HCT116 (cell line): ENCODE measurements at regions not wholly inside any gene's neighbourhood (a gene's known extent, or its start where the extent isn't known, plus 50 kb on each side); places are given as distances from the start of the nearest gene placed in this dataset.
"Not testable (repeated sequence)": the region's sequence is repeated elsewhere in the genome, so short reads cannot be mapped to it uniquely, and the experiment has no call there.

ENCODE experiments used
- ATAC-seq: fragments of 200-7000 bp; cut with Tn5 transposase; 2 replicates; pipeline ENCODE4 v1.9.1; 2020; ENCODE audit warnings: mild to moderate bottlenecking, moderate library complexity
- BruUV-seq: library from RNA; stranded (reverse); fragments of 400-500 nt; replicated peaks from 2 replicates; lab custom pipeline; 2021; lab: Mats Ljungman, UMichigan
- CTCF ChIA-PET: fragments of 300-600 bp; sonication (Branson Sonifier 250); formaldehyde crosslinking; loops from one replicate; lab custom pipeline; 2021; ENCODE audit warnings: antibody characterized with exemption; lab: Charles Lee
- POLR2A ChIA-PET: fragments of 300-600, 350-600 bp; sonication (Branson Sonifier 250); formaldehyde crosslinking; loops from one replicate; lab custom pipeline; 2021; ENCODE audit warnings: antibody characterized with exemption; lab: Charles Lee
- RAD21 ChIA-PET, 2 experiments: fragments of 300-600 bp; sonication (Branson Sonifier 250); formaldehyde crosslinking; loops; one replicate each; lab custom pipeline; 2023; ENCODE audit warnings: low total read pairs in 2 of 2; ENCODE audit not compliant: uncharacterized antibody in 2 of 2, unreplicated experiment in 2 of 2, low non-redundant PET in 1 of 2; lab: Charles Lee
- DNase-seq: peaks from one replicate; pipeline ENCODE4 v3.0.0-alpha.2; 2010; ENCODE audit warnings: low read depth, low spot score
- H2AFZ ChIP-seq: fragments of 200-600 bp; shearing (Covaris generic), sonication (generic); 2 replicates; pipeline ENCODE4 v1.6.1; 2017; ENCODE audit warnings: low read depth, mixed run types, mixed read lengths, antibody characterized with exemption, low read length; ENCODE audit not compliant: poor library complexity, severe bottlenecking
- H3K27ac ChIP-seq: 2 replicates; pipeline ENCODE4 v1.5.1; 2012; ENCODE audit warnings: low read depth, low read length
- H3K27me3 ChIP-seq: fragments of 200-600 bp; sonication (generic); 2 replicates; pipeline ENCODE4 v1.6.1; 2016; ENCODE audit warnings: mixed run types, low read length, mixed read lengths; ENCODE audit not compliant: insufficient read depth
- H3K36me3 ChIP-seq, 2 experiments: fragments of 200-500 bp in 1 of 2; fragments of 200-600 bp in 1 of 2; sonication (Bioruptor generic) in 1 of 2; sonication (generic) in 1 of 2; 2 replicates each; pipeline versions ENCODE4 v1.5.1 to v1.6.1; 2014 to 2016; ENCODE audit warnings: low read length in 2 of 2, inconsistent platforms in 1 of 2, mixed read lengths in 1 of 2, mixed run types in 1 of 2; ENCODE audit not compliant: insufficient read depth in 2 of 2, control insufficient read depth in 1 of 2
- H3K4me1 ChIP-seq, 2 experiments: fragments of 200-600 bp in 1 of 2; sonication (generic) in 1 of 2; 2 replicates each; pipeline versions ENCODE4 v1.5.1 to v1.6.1; 2012 to 2017; ENCODE audit warnings: low read length in 2 of 2, inconsistent platforms in 1 of 2, mild to moderate bottlenecking in 1 of 2, mixed read lengths in 1 of 2, mixed run types in 1 of 2, moderate library complexity in 1 of 2; ENCODE audit not compliant: insufficient read depth in 2 of 2, control insufficient read depth in 1 of 2
- H3K4me2 ChIP-seq: fragments of 200-600 bp; sonication (generic); 2 replicates; pipeline ENCODE4 v1.6.1; 2017; ENCODE audit warnings: mixed run types, low read length, mixed read lengths
- H3K4me3 ChIP-seq, 2 experiments: fragments of 200-600 bp in 1 of 2; sonication (generic) in 1 of 2; replicated peaks in 1 of 2; 2 replicates each; pipeline ENCODE4 v1.5.1; 2011 to 2016; ENCODE audit warnings: low read length in 2 of 2, control low read depth in 1 of 2, low read depth in 1 of 2, mild to moderate bottlenecking in 1 of 2, mixed read lengths in 1 of 2, mixed run types in 1 of 2
- H3K79me2 ChIP-seq: fragments of 200-600 bp; sonication (generic); 2 replicates; pipeline ENCODE4 v1.6.1; 2017; ENCODE audit warnings: mild to moderate bottlenecking, mixed run types, low read length, moderate library complexity, mixed read lengths; ENCODE audit not compliant: insufficient read depth
- H3K9ac ChIP-seq: fragments of 200-600 bp; sonication (generic); 2 replicates; pipeline ENCODE4 v1.6.1; 2016; ENCODE audit warnings: low read length, mixed read lengths
- H3K9me2 ChIP-seq: fragments of 200-600 bp; sonication (generic), shearing (Covaris generic); 2 replicates; pipeline ENCODE4 v1.6.1; 2017; ENCODE audit warnings: mixed run types, mild to moderate bottlenecking, moderate library complexity; ENCODE audit not compliant: insufficient read depth
- H3K9me3 ChIP-seq, 2 experiments: fragments of 200-500 bp in 1 of 2; fragments of 200-600 bp in 1 of 2; sonication (Bioruptor generic) in 1 of 2; sonication (generic) in 1 of 2; 2 replicates each; pipeline ENCODE4 v1.6.1; 2014 to 2017; ENCODE audit warnings: low read length in 2 of 2, mixed read lengths in 2 of 2, inconsistent platforms in 1 of 2, low read depth in 1 of 2, mild to moderate bottlenecking in 1 of 2, mixed run types in 1 of 2, moderate library complexity in 1 of 2; ENCODE audit not compliant: control insufficient read depth in 1 of 2, insufficient read depth in 1 of 2
- H4K20me1 ChIP-seq: fragments of 200-600 bp; sonication (generic), shearing (Covaris generic); 2 replicates; pipeline ENCODE4 v1.6.1; 2017; ENCODE audit warnings: mixed run types, mild to moderate bottlenecking, moderate library complexity; ENCODE audit not compliant: insufficient read depth
- EZH2 ChIP-seq: fragments of 200-600 bp; sonication (generic); IDR thresholded peaks from 2 replicates; pipeline ENCODE4 v1.6.1; 2017; ENCODE audit warnings: antibody characterized with exemption, mixed run types
- EZH2phosphoT487 ChIP-seq: fragments of 200-600 bp; IDR thresholded peaks from 2 replicates; pipeline ENCODE4 v1.6.1; 2018; ENCODE audit warnings: antibody characterized with exemption, borderline replicate concordance
- FOSL1 ChIP-seq: IDR thresholded peaks from 2 replicates; pipeline ENCODE4 v1.6.1; 2012; ENCODE audit warnings: low read depth
- POLR2AphosphoS5 ChIP-seq: IDR thresholded peaks from 2 replicates; pipeline ENCODE4 v1.6.1; 2011; ENCODE audit warnings: mild to moderate bottlenecking, low read depth, low read length, moderate library complexity
- SIN3A ChIP-seq: IDR thresholded peaks from 2 replicates; pipeline ENCODE4 v1.6.1; 2012; ENCODE audit warnings: low read depth
- SP1 ChIP-seq: IDR thresholded peaks from 2 replicates; pipeline ENCODE4 v1.6.1; 2012; ENCODE audit warnings: low read depth
- intact Hi-C: fragments of 100-400 bp; cut with micrococcal nuclease; formaldehyde crosslinking; loops from 2 replicates; pipeline ENCODE4 v1.10.0; 2022
- TF ChIP-seq, protein P1 (sequence below): IDR thresholded peaks from 2 replicates; pipeline ENCODE4 v1.6.1; 2012; ENCODE audit warnings: low read depth
- TF ChIP-seq, protein P2 (sequence below): IDR thresholded peaks from 2 replicates; pipeline ENCODE4 v1.6.1; 2012

DNA sequence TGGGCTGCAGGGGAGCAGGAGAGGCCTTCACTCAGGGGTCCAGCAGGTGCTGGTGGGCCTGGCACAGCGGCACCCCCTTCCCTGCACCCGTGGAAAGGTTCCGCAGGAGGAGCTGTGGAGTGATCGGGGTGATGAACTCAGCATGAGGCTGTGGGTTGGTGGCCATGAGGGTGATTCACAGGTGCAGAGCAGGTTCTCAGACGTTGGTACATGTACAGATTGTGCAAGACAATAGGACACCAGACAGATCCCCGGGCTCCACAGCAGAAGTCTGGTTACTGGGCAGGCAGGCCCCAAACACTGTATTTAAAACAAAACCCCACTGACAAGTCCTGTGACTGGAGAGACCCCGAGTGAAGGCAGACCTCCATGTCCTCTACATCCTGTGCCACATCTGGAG is 151.6 kb upstream of the CDH4 start (continued):
- TF ChIP-seq, protein P1, sequence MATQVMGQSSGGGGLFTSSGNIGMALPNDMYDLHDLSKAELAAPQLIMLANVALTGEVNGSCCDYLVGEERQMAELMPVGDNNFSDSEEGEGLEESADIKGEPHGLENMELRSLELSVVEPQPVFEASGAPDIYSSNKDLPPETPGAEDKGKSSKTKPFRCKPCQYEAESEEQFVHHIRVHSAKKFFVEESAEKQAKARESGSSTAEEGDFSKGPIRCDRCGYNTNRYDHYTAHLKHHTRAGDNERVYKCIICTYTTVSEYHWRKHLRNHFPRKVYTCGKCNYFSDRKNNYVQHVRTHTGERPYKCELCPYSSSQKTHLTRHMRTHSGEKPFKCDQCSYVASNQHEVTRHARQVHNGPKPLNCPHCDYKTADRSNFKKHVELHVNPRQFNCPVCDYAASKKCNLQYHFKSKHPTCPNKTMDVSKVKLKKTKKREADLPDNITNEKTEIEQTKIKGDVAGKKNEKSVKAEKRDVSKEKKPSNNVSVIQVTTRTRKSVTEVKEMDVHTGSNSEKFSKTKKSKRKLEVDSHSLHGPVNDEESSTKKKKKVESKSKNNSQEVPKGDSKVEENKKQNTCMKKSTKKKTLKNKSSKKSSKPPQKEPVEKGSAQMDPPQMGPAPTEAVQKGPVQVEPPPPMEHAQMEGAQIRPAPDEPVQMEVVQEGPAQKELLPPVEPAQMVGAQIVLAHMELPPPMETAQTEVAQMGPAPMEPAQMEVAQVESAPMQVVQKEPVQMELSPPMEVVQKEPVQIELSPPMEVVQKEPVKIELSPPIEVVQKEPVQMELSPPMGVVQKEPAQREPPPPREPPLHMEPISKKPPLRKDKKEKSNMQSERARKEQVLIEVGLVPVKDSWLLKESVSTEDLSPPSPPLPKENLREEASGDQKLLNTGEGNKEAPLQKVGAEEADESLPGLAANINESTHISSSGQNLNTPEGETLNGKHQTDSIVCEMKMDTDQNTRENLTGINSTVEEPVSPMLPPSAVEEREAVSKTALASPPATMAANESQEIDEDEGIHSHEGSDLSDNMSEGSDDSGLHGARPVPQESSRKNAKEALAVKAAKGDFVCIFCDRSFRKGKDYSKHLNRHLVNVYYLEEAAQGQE = no peak
- TF ChIP-seq SP1 = no peak
- TF ChIP-seq SIN3A = no peak
- no peak for TF ChIP-seq EZH2phosphoT487
- TF ChIP-seq FOSL1 = no peak
- TF ChIP-seq POLR2AphosphoS5 = no peak
- TF ChIP-seq EZH2 = no peak
- TF ChIP-seq, protein P2, sequence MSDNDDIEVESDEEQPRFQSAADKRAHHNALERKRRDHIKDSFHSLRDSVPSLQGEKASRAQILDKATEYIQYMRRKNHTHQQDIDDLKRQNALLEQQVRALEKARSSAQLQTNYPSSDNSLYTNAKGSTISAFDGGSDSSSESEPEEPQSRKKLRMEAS = no peak
- TF ChIP-seq, all 23 proteins: peak for 0

DNA sequence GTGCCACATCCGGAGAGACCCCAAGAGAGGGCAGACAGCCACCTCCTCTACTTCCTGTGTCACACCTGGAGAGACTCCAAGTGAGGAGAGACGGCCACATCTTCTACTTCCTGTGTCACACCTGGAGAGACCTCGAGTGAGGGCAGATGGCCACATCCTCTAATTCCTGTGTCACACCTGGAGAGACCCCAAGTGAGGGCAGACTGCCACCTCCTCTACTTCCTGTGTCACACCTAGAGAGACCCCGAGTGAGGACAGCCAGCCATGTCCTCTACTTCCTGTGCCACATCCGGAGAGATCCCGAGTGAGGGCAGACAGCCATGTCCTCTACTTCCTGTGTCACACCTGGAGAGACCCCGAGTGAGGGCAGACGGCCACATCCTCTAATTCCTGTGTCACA is 150.7 kb upstream of the CDH4 start:
- H3K27ac ChIP-seq, DNase-seq, ATAC-seq, H3K36me3 ChIP-seq, H3K79me2 ChIP-seq, H3K4me1 ChIP-seq, H3K27me3 ChIP-seq, H2AFZ ChIP-seq, H3K9ac ChIP-seq, CTCF ChIA-PET, BruUV-seq, H3K4me2 ChIP-seq, H4K20me1 ChIP-seq, H3K9me2 ChIP-seq, intact Hi-C loops, POLR2A ChIA-PET, RAD21 ChIA-PET, H3K4me3 ChIP-seq: not testable (repeated sequence)
- peaks cover 13 to 20% of the 10 kb centered on the region in 2 experiments; a peak in 2 of 4 replicates for H3K9me3 ChIP-seq
